Testis (tissue), 2 donors: ENCODE measurements at regions not wholly inside any gene's neighbourhood (a gene's known extent, or its start where the extent isn't known, plus 50 kb on each side); places are given as distances from the start of the nearest gene placed in this dataset.

Source experiments
- DNase-seq: peaks from one replicate; pipeline ENCODE4 v3.0.0-alpha.2; 2019
- H3K27ac ChIP-seq, 2 donors: fragments of 200-600 bp; sonication (generic); one replicate each; pipeline ENCODE4 v1.5.1; 2019
- H3K27me3 ChIP-seq: fragments of 200-600 bp; sonication (generic); one replicate; pipeline ENCODE4 v1.5.1; 2019
- H3K36me3 ChIP-seq: fragments of 200-600 bp; sonication (generic); one replicate; pipeline ENCODE4 v1.5.1; 2017; ENCODE audit warnings: low read depth; ENCODE audit errors: missing control alignments
- H3K4me1 ChIP-seq: fragments of 200-600 bp; sonication (generic); one replicate; pipeline ENCODE4 v1.5.1; 2019
- H3K4me3 ChIP-seq, 2 donors: fragments of 200-600 bp; sonication (generic); one replicate each; pipeline ENCODE4 v1.5.1; 2017 to 2019
- H3K9me3 ChIP-seq: fragments of 200-600 bp; sonication (generic); one replicate; pipeline ENCODE4 v1.5.1; 2017
- CTCF ChIP-seq, 3 experiments: fragments of 450-650 bp in 2 of 3; fragments of 200-600 bp in 1 of 3; sonication (generic) in 1 of 3; IDR thresholded peaks; one replicate each; pipeline ENCODE4 v1.5.1; 2016 to 2019; ENCODE audit warnings: antibody characterized with exemption in 3 of 3, mild to moderate bottlenecking in 2 of 3, moderate library complexity in 1 of 3
- POLR2A ChIP-seq: fragments of 450-650 bp; IDR thresholded peaks from one replicate; pipeline ENCODE4 v1.6.1; 2017; ENCODE audit warnings: antibody characterized with exemption, mild to moderate bottlenecking, moderate library complexity
- WGBS, 2 donors: methylation state at CpG; one replicate each; pipeline ENCODE4 v1.1.5; 2018; 5-methylcytosine and 5-hydroxymethylcytosine counted together
- intact Hi-C: fragments of 100-400 bp; cut with DNase I; formaldehyde crosslinking; loops from one replicate; pipeline ENCODE4 v1.15.1; 2023; ENCODE audit warnings: low total_unique reads

GRCh38 chr4:79528241-79528706, 120.2 kb upstream of the GK2 start:
- H3K27me3 ChIP-seq = no peaks in the 10 kb centered on the region
- H3K36me3 ChIP-seq = no peaks in the 10 kb centered on the region
- WGBS, 2 donors = 81 to 87% methylated on average over 3 of the region's 3 CpGs
- DNase-seq = no peak
- no peak overlapping the region for H3K27ac ChIP-seq
- H3K4me1 ChIP-seq = no peaks in the 10 kb centered on the region
- no peak for TF ChIP-seq CTCF (IDR thresholded peaks at IDR 0.05)
- TF ChIP-seq POLR2A = no peak
- no peaks in the 10 kb centered on the region for H3K9me3 ChIP-seq
- intact Hi-C loops = no loop called here
- no peak overlapping the region for H3K4me3 ChIP-seq

- TF ChIP-seq POLR2A = no peak
- TF ChIP-seq CTCF (IDR thresholded peaks at IDR 0.05) = no peak
- 68 to 71% methylated on average over 15 of the region's 15 CpGs for WGBS, 2 donors
- no peaks in the 10 kb centered on the region for H3K27me3 ChIP-seq
- no peaks in the 10 kb centered on the region for H3K36me3 ChIP-seq
- no peak overlapping the region for H3K27ac ChIP-seq
- H3K9me3 ChIP-seq = no peaks in the 10 kb centered on the region
- DNase-seq = no peak
- intact Hi-C loops = no loop called here
- no peak overlapping the region for H3K4me3 ChIP-seq
- H3K4me1 ChIP-seq = no peaks in the 10 kb centered on the region
Measured at GRCh38 chr4:79526641-79527565, 118.9 kb upstream of the GK2 start.

- H3K27me3 ChIP-seq = no peaks in the 10 kb centered on the region
- H3K9me3 ChIP-seq = no peaks in the 10 kb centered on the region
- 78 to 86% methylated on average over 2 of the region's 2 CpGs for WGBS, 2 donors
- H3K4me3 ChIP-seq = no peak overlapping the region
- no peak for TF ChIP-seq POLR2A
- TF ChIP-seq CTCF (IDR thresholded peaks at IDR 0.05) = no peak
- DNase-seq = no peak
- H3K36me3 ChIP-seq = no peaks in the 10 kb centered on the region
- intact Hi-C loops = no loop called here
- H3K27ac ChIP-seq = no peak overlapping the region
- H3K4me1 ChIP-seq = peaks cover 5% of the 10 kb centered on the region
Measured at GRCh38 chr4:79516114-79516513, 108.1 kb upstream of the GK2 start.

GRCh38 chr4:79514621-79515329, 106.7 kb upstream of the GK2 start:
- no peaks in the 10 kb centered on the region for H3K27me3 ChIP-seq
- DNase-seq = peak; percentile 26
- intact Hi-C loops = no loop called here
- TF ChIP-seq CTCF (IDR thresholded peaks at IDR 0.05) (no peak), POLR2A (no peak)
- no peak overlapping the region for H3K4me3 ChIP-seq
- WGBS, 2 donors = 18 to 39% methylated on average over 6 of the region's 6 CpGs
- peak overlapping the region in 1 of 2 donors; percentile 64 for H3K27ac ChIP-seq
- H3K36me3 ChIP-seq = no peaks in the 10 kb centered on the region
- H3K4me1 ChIP-seq = peaks cover 5% of the 10 kb centered on the region
- H3K9me3 ChIP-seq = no peaks in the 10 kb centered on the region
